NCI-H69 (cell line): ENCODE measurements at regions not wholly inside any gene's neighbourhood (a gene's known extent, or its start where the extent isn't known, plus 50 kb on each side); places are given as distances from the start of the nearest gene placed in this dataset.

Experiments used
- DNase-seq: peaks from one replicate; lab custom pipeline; 2025; lab: John Stamatoyannopoulos, UW

GRCh38 chr7:157482517-157483087 is 145.8 kb downstream of the DNAJB6 start:
- no peak for DNase-seq

- DNase-seq = no peak
Observed at GRCh38 chr7:157483515-157483914, 146.7 kb downstream of the DNAJB6 start.

- no peak for DNase-seq
Observed at GRCh38 chr7:157483971-157484410, 147.2 kb downstream of the DNAJB6 start.

GRCh38 chr7:157484411-157485081 is 147.7 kb downstream of the DNAJB6 start:
- DNase-seq = no peak

GRCh38 chr7:157485361-157485831 is 148.6 kb downstream of the DNAJB6 start:
- DNase-seq = no peak

GRCh38 chr7:157486007-157486755 is 149.4 kb downstream of the DNAJB6 start:
- no peak for DNase-seq

- DNase-seq = no peak
Observed at GRCh38 chr7:157487046-157487770, 150.4 kb downstream of the DNAJB6 start.

- DNase-seq = peak; percentile 73
Observed at GRCh38 chr7:157488281-157488680, 151.5 kb downstream of the DNAJB6 start.

GRCh38 chr7:157488966-157489365 is 152.2 kb downstream of the DNAJB6 start:
- DNase-seq = no peak
